ENCODE measurements at regions not wholly inside any gene's neighbourhood (a gene's known extent, or its start where the extent isn't known, plus 50 kb on each side); places are given as distances from the start of the nearest gene placed in this dataset.
"Not testable (repeated sequence)": the region's sequence is repeated elsewhere in the genome, so short reads cannot be mapped to it uniquely, and the experiment has no call there.

DNA sequence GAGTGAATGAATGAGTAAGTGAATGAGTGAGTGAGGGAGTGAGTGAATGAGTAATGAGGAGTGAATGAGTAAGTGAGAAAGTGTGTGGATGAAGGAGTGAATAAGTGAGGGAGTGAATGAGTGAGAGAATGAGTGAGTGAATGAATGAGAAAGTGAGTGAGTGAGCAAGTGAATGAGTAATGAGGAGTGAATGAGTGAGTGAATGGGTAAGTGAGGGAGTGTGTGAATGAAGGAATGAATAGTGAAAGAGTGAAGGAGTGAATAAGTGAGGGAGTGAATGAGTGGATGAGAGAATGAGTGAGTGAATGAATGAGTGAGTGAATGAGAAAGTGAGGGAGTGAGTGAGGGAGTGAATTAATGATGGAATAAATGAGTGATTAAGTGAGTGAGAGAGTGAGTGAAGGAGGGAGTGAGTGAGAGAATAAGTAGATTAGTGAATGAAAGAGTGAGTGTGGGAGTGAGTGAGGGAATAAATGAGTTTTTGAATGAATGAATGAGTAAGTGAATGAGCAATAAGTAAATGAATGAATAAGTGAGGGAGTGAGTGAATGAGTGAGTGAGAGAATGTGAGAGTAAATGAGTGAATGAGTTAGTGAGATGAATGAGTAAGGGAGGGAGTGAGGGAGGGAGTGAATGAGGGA, 364.5 kb downstream of the ADGRD1 start:
- Mint-ChIP-seq H3K27me3 (no peaks in the 10 kb centered on the region), H3K36me3 (ENCODE audit: low read depth) (no peaks in the 10 kb centered on the region), H3K9me3 (peaks cover 12% of the 10 kb centered on the region), H3K27ac (no peak overlapping the region), H3K4me1 (ENCODE audit: low read depth) (no peaks in the 10 kb centered on the region), H3K4me3 (no peak overlapping the region)
- intact Hi-C loops (cut with micrococcal nuclease): no loop called here

- intact Hi-C loops (cut with micrococcal nuclease): no loop called here
- Mint-ChIP-seq H3K9me3 (peaks cover 12% of the 10 kb centered on the region), H3K27ac (no peak overlapping the region), H3K4me1 (ENCODE audit: low read depth) (no peaks in the 10 kb centered on the region), H3K36me3 (ENCODE audit: low read depth) (no peaks in the 10 kb centered on the region), H3K4me3 (no peak overlapping the region), H3K27me3 (peaks cover 6% of the 10 kb centered on the region)
Observed at GRCh38 chr12:131321988-131322387, 368.3 kb downstream of the ADGRD1 start.

- intact Hi-C loops (cut with micrococcal nuclease); H3K27ac Mint-ChIP-seq; H3K27me3 Mint-ChIP-seq; H3K4me3 Mint-ChIP-seq; H3K4me1 Mint-ChIP-seq (ENCODE audit: low read depth); H3K36me3 Mint-ChIP-seq (ENCODE audit: low read depth): not testable (repeated sequence)
- peaks cover 12% of the 10 kb centered on the region for H3K9me3 Mint-ChIP-seq
Observed at GRCh38 chr12:131322460-131322859, 368.8 kb downstream of the ADGRD1 start.

DNA sequence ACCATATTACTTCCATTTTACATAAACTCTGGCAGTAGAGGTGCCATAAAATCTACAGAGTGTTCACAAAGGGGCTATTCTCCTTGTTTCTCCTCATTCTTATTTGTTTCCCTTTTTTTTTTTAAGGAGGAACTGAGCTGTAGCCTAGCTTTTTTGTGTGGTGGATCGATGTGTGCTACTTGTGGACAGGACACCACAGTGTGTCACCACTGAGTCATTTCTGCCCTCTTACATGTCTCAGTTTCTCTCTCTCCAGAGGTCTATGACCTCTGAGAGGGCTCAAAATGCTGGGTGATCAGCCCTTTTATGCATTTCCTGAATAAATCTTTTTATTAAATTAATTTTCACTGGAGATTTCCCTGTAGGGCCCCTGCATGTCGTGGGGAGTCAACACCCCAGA, 370.2 kb downstream of the ADGRD1 start:
- Mint-ChIP-seq H3K27ac (no peak overlapping the region), H3K4me3 (no peak overlapping the region), H3K27me3 (peaks cover 6% of the 10 kb centered on the region), H3K9me3 (no peaks in the 10 kb centered on the region), H3K36me3 (ENCODE audit: low read depth) (no peaks in the 10 kb centered on the region), H3K4me1 (ENCODE audit: low read depth) (no peaks in the 10 kb centered on the region)
- intact Hi-C loops (cut with micrococcal nuclease): no loop called here

GRCh38 chr12:131327521-131328488, 374.1 kb downstream of the ADGRD1 start:
- H3K4me1 Mint-ChIP-seq (ENCODE audit: low read depth): no peaks in the 10 kb centered on the region

GRCh38 chr12:131328861-131329845, 375.4 kb downstream of the ADGRD1 start:
- intact Hi-C loops (cut with micrococcal nuclease); H3K27me3 Mint-ChIP-seq; H3K4me1 Mint-ChIP-seq (ENCODE audit: low read depth): not testable (repeated sequence)

More at GRCh38 chr12:131327521-131328488, 374.1 kb downstream of the ADGRD1 start:
- Mint-ChIP-seq H3K4me3 (no peak overlapping the region), H3K9me3 (no peaks in the 10 kb centered on the region), H3K27me3 (peaks cover 6% of the 10 kb centered on the region), H3K36me3 (ENCODE audit: low read depth) (no peaks in the 10 kb centered on the region), H3K27ac (no peak overlapping the region)
- intact Hi-C loops (cut with micrococcal nuclease): no loop called here

DNA sequence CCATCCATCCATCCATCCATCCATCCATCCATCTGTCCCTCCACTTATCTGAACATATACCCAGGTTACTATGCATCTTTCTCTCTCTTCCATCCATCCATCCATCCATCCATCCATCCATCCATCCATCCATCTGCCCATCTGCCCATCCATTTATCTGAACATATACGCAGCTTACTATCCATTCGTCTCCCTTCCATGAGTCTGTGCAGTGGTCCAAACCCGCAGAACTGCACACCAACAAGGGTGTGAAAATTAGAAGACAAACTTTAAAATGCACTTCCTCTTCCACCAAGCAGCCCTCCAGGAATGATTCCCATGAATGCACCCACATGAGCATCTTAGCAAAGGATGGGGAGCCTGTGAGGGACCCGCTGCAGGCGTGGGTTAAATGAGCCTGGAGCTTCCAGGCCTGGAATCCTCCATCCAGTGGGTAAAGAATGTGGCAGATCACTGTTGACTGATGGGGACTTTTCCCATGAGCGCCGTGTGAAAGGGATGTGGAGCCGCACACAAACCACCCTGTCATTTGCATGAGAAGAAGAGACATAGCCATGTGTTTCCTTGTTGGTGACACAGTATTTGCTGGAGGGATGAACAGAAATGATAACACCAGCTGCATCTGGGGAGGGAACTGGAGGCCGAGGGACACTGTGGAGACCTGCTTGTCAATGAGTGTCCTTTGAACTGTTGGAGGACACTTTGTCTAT, 376.6 kb downstream of the ADGRD1 start:
- no peaks in the 10 kb centered on the region for H3K36me3 Mint-ChIP-seq (ENCODE audit: low read depth)
- H3K27me3 Mint-ChIP-seq: peaks cover 6% of the 10 kb centered on the region
- H3K4me3 Mint-ChIP-seq: no peak overlapping the region
- intact Hi-C loops (cut with micrococcal nuclease): no loop called here
- no peak overlapping the region for H3K27ac Mint-ChIP-seq
- no peaks in the 10 kb centered on the region for H3K9me3 Mint-ChIP-seq
- no peaks in the 10 kb centered on the region for H3K4me1 Mint-ChIP-seq (ENCODE audit: low read depth)

More at GRCh38 chr12:131328861-131329845, 375.4 kb downstream of the ADGRD1 start:
- not testable (repeated sequence) for H3K27ac Mint-ChIP-seq; H3K9me3 Mint-ChIP-seq; H3K4me3 Mint-ChIP-seq; H3K36me3 Mint-ChIP-seq (ENCODE audit: low read depth)

DNA sequence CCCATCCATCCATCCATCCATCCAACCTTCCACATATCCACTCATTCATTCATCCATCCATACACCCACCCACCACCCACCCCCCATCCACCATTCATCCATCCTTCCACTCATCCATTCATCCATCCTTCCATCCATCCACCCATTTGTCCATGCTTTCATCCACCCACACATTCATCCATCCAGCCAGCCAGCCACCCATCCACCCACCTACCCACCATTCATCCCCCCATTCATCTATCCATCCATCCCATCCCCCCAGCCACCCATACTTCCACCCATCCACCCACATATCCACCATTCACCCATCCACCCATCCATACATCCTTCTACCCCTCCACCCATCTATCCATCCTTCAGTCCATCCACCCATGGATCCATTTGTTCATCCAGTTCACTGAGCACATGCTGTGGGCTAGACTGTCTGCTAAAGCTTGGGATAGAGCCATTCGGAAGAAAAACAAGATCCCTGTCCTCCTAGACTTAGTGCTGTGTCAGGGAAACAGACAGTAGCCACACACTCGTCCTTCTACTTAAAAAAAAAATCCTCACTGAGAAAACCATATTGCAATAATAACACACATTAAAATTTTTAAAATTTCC, 377.5 kb downstream of the ADGRD1 start:
- no peaks in the 10 kb centered on the region for H3K4me1 Mint-ChIP-seq (ENCODE audit: low read depth)
- H3K4me3 Mint-ChIP-seq: no peak overlapping the region
- H3K9me3 Mint-ChIP-seq: no peaks in the 10 kb centered on the region
- intact Hi-C loops (cut with micrococcal nuclease): no loop called here
- no peak overlapping the region for H3K27ac Mint-ChIP-seq
- peaks cover 5% of the 10 kb centered on the region for H3K27me3 Mint-ChIP-seq
- no peaks in the 10 kb centered on the region for H3K36me3 Mint-ChIP-seq (ENCODE audit: low read depth)

- no peaks in the 10 kb centered on the region for H3K4me1 Mint-ChIP-seq (ENCODE audit: low read depth)
- H3K9me3 Mint-ChIP-seq: no peaks in the 10 kb centered on the region
- H3K27ac Mint-ChIP-seq: no peak overlapping the region
- H3K4me3 Mint-ChIP-seq: no peak overlapping the region
- intact Hi-C loops (cut with micrococcal nuclease): no loop called here
- H3K36me3 Mint-ChIP-seq (ENCODE audit: low read depth): no peaks in the 10 kb centered on the region
- no peaks in the 10 kb centered on the region for H3K27me3 Mint-ChIP-seq
Observed at GRCh38 chr12:131332224-131332623, 378.5 kb downstream of the ADGRD1 start.

GRCh38 chr12:131333136-131333535, 377.8 kb upstream of the SFSWAP start:
- H3K27ac Mint-ChIP-seq: no peak overlapping the region
- intact Hi-C loops (cut with micrococcal nuclease): no loop called here
- H3K4me3 Mint-ChIP-seq: no peak overlapping the region
- H3K4me1 Mint-ChIP-seq (ENCODE audit: low read depth): no peaks in the 10 kb centered on the region
- no peaks in the 10 kb centered on the region for H3K36me3 Mint-ChIP-seq (ENCODE audit: low read depth)
- no peaks in the 10 kb centered on the region for H3K27me3 Mint-ChIP-seq
- no peaks in the 10 kb centered on the region for H3K9me3 Mint-ChIP-seq

DNA sequence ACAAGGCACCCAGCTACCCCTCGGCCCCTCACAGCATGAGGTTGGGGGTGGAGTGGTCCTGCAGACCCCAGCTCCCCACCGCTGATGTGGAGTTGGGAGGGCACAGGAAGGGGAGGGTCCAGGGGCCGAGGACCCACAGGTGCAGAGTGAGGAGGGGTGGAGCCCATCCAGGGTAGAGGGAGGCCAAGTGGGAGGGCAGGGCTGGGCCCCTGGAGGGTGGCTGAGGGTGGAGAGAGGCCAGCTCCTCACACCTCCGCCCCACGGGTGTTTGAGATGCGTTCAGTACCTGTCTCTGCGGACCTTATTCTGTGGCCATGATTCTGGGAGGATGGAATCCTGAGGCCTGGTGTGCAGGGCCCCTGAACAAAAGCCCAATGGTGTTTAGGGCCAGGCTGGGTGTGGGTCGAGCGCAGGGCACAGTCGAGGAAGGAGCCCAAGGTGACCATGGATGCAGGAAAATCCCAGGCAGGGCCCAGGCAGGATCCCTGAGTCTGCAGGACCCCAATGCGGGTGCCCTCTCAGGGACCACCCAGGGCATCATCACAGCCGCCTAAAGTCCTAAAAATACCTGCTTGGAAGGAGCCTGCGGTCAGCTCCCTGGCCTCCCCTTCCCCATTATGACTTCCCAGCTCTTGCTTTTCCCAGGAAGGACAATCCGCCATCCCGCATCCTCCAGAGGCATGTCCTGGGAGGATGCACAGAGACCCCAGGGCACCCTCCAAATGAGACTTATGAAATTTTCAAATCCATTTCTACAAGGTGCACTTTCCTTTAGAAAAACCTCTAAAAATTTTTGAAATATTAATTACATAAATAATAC, 377.1 kb upstream of the SFSWAP start:
- no peaks in the 10 kb centered on the region for H3K27me3 Mint-ChIP-seq
- H3K4me3 Mint-ChIP-seq: no peak overlapping the region
- no peaks in the 10 kb centered on the region for H3K36me3 Mint-ChIP-seq (ENCODE audit: low read depth)
- no peaks in the 10 kb centered on the region for H3K9me3 Mint-ChIP-seq
- no peaks in the 10 kb centered on the region for H3K4me1 Mint-ChIP-seq (ENCODE audit: low read depth)
- H3K27ac Mint-ChIP-seq: no peak overlapping the region
- intact Hi-C loops (cut with micrococcal nuclease): no loop called here

DNA sequence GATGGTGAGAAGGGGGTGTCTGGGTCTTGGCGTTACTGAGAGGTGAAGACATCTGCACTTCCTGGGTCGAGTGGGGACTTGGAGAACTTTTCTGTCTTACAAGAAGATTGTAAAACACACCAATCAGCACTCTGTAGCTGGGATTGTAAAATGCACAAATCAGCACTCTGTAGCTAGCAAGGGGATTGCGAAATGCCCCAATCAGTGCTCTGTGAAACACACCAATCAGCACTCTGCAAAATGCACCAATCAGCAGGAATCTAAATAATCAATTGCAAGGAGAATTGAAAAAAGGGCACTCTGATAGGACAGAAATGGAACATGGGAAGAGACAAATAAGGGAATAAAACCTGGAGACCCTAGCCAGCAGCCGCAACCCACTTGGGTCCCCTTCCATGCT, 376.1 kb upstream of the SFSWAP start:
- H3K27me3 Mint-ChIP-seq: no peaks in the 10 kb centered on the region
- intact Hi-C loops (cut with micrococcal nuclease): no loop called here
- H3K36me3 Mint-ChIP-seq (ENCODE audit: low read depth): no peaks in the 10 kb centered on the region
- no peaks in the 10 kb centered on the region for H3K4me1 Mint-ChIP-seq (ENCODE audit: low read depth)
- H3K4me3 Mint-ChIP-seq: no peak overlapping the region
- H3K27ac Mint-ChIP-seq: no peak overlapping the region
- no peaks in the 10 kb centered on the region for H3K9me3 Mint-ChIP-seq

Data from dendritic cell treated with granulocyte-macrophage colony-stimulating factor and Interleukin-4, amounts not matched to agents 40 ng/mL and 50 ng/mL, for 4 days (primary cell).